GM21367 (cell line): ENCODE measurements at regions not wholly inside any gene's neighbourhood (a gene's known extent, or its start where the extent isn't known, plus 50 kb on each side); places are given as distances from the start of the nearest gene placed in this dataset.
A peak's percentile ranks its signal among the peaks of the same experiment; 100 is the strongest.
"Not testable (repeated sequence)": the region's sequence is repeated elsewhere in the genome, so short reads cannot be mapped to it uniquely, and the experiment has no call there.

Source experiments
- ATAC-seq: cut with Tn5 transposase; IDR thresholded peaks from one replicate; pipeline ENCODE4 v1.9.1; 2021; ENCODE audit not compliant: unreplicated experiment

DNA sequence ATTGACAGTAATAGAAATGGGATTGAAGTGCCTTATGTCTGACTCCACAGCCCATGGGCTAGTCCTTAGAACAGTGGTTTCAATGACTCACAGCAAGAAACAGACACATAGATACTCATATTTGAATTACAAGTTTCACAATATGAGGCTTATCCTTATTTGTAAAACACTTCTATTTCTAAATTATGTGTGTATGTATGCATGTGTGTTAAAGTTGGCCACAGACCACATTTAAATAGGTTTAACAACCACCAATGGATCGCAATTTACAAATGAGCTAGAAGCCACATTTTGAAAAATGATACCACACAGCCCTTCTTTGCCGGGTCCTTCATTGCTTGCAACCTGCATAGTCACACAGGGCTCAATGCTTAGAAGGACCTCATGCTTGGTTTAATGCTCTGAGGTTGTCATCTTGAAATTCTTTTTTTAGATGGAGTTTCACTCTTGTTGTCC, 157.8 kb upstream of the PREP start:
- ATAC-seq = peak; percentile 78

DNA sequence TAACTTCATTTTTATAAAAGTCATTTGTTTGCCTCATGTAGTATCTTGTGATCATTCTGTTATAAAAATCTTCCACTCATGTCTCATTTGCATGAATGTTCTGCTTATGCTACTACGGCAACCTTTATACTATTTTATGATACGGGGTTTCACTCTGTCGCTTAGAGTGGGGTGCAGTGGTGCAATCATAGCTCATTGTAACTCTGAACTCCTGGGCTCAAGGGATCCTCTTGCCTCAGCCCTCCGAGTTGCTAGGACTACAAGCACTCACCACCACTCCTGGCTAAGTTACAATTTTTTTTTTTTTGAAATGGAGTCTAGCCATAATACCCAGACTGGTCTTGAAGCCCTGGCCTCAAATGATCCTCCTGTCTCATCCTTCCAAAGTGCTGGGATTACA, 154.4 kb upstream of the PREP start:
- ATAC-seq = no peak

DNA sequence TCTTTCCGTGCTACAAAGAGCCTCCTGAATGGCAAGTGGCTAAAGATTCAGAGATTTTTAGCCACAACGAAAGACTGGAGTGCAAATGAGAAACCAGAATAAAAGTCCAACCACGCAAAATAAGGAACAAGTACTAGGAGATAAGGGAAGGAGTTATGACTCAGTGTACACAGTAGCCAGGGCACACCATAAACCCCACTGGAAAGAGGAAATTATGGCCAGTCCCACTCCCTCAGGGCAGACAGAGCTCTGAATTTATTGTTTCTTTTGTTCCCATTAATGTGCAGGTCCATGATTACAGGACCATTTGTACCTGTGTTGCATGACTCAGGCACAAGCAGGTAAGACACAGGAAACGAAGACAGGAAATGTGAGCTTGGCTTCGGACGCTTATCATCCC, 150.3 kb upstream of the PREP start:
- ATAC-seq = no peak

DNA sequence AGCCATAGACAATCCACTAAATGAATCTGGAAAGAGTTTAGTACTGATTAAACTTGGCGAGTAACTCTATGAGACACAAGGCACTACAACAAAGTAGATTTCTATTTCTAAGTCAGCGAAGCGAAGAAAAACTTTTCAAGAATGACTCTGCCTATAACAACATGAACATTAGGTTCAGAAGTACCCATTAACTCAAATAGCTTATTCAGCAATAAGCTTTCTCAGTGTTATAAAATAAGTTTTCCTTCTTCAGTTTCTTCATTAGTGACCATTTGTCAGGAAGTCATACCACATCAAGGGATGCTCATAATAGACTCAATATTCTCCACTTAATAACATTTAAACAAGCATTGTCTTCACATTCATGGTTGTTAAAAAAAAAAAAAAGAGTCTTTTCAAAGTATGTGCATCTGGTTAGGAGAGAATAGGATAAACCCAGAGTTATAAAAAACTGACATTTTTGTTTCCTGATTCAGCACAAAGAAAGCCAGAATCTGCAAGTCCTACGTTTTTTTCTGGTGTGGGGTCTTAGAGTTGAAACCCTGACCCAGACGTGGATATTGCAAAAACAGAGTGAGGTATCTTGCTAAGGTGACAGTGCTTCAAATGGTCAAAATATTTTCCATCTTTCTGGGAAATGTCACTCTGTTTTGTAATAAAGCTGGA, 148.2 kb upstream of the PREP start:
- no peak for ATAC-seq

DNA sequence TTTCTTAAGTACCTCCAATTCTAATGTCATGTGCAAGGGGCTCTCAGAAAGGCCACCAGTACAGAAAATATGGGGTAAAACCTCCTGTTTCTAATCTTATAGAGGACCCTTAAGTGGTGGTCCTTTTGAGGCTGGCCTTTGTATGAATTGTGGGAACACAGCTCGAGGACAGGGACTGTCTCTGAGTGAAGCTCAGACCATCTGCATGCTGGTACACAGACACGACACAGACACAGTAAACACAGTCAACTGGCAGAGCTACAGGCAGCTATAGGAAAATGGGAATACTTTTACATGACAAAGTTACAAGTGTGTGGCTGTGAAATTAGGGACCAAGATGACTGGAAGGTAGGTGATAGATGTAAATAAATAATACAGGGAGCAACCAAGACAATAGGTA, 143.9 kb upstream of the PREP start:
- ATAC-seq = no peak

DNA sequence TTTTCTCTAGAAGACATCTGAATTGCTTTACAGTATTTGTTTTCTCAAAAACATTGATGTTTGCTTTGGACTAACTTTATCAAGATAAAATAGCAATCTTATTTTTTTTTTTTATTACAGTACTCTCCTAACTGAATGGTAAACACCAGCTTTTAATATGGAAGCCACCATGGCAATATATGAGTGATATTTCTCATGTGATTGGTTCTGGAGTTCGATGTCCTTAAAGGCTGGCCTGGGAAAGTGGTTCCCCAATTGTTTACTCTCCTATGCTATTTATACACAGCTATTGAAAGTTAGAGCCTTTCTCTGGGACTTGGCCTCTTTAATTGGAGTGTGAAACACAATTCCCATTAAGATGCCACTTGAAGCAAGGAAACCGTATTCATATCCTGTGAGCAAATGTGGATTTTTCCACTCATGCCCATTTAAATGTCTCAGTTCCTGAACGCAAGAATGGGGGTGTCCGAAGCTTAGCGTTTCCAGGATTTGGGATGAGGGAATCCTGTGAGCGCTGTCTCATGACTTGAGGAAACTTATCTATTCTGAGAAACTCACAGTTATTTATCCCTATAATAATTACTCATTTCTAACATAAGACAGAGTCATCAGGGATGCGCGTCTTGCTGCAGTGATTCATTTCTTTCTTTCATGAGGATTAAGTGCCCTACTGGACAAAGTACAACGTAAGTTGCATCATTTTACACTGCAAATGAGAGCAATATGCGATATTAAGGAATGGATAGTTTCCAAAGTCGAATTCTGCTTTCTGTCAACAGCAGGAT, 143.3 kb upstream of the PREP start:
- no peak for ATAC-seq

DNA sequence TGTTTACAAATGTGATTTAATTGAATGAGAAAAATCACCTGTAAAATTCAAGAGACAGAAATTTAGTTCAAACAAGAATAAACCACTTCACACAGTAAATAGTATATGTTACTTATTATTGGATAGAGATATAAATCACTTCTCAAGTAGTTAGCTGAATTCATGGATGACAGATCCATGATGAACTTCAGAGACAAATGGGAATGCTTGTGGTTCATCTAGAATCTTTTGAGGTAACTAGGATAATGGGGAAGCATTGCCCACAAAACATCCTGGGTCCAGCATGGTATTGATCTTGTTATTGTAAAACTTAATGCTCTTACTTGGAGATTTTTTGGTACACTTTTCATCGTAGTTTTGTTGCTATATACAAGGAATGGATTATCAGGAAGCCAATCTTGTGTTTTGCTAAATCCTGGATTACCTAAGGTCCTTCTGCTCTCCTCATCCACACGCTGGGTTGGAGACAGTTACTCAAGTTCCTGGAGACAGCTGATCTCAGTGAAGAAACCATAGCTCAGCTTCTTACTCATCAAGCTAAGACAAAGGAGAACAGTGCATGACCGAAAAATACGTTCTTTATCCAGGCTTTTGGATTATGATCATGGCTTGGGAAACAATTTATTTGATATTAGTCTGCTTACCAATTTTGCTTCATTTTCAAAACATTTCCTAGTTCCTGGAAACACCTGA, 142.5 kb upstream of the PREP start:
- no peak for ATAC-seq

DNA sequence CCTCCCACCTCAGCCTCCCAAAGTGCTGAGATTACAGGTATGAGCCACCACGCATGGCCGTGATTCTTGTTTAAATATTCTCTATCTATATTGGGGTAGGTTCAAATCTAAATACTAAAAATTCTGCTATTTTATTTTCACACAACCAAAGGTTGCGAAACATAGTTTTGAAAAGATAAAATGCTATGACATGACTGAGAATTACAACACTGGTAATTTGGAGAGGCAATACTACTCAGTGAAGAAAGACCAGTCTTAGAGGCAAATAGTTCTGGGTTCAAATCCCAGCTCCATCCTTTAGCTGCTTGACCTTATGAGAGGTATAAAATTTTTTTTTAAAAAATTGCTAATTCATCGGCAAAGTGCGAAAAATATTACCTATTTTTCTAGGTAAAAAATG, 137.0 kb upstream of the PREP start:
- no peak for ATAC-seq

DNA sequence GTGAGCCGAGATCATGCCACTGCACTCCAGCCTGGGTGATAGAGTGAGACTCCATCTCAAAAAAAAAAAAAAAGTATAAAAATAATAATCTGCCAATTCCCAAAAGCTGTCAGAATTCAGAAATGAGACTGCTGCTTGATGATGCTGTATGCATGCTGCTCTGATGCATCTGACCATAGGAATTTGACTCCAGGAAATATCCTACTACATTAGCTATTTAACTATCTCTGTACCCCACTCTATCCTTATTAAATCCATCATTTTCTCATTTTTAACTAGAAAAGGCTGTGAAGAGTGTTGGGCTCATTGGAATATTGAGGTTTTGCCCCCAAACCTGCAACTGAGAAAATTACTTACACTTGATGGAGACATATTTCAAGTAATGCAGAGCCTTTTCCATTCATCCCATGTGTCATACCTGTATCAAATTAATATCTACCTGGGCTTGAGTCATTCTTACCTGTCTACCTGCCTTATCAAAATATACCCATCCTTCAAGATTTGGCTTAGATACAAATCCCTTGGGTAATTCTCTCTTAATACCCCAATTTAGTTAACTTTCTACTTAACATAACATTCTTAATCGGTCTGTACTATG, 135.2 kb upstream of the PREP start:
- ATAC-seq = no peak

DNA sequence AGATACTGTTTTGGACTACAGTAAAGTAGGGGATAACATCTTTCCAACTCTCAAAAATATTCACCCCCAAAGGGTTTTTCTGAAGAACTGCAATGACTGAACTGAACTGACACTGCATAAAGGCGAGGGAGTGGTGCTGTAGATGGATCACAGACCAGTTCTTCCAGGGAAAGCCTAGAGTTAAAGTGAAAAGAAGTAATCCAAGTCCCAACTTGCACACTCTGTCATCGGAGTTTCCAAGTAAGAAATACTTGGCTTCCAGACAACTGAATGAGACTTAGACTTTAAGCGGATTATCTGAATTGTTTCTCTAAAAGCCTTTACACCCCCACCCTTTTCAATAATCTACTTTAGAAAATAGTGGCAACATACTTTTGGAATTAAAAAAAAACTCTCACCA, 134.1 kb upstream of the PREP start:
- no peak for ATAC-seq

DNA sequence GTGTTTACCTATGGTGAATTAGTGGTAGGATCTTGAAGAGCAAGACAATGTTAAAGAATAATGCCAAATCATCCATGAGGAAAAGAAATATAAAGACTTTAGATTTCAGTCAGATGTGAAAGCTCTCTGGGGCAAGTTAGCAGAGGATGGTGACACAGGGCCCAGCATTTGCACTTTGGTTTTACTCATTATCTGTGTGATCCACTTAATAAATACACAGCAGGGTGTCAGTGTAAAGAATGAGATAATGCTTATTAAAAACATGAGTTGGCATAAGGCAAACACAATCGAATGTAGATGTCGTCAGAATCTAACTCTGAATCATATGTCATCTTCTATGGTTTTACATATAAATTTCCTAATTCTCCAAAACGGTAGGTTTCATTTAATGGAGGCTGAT, 130.4 kb upstream of the PREP start:
- no peak for ATAC-seq

DNA sequence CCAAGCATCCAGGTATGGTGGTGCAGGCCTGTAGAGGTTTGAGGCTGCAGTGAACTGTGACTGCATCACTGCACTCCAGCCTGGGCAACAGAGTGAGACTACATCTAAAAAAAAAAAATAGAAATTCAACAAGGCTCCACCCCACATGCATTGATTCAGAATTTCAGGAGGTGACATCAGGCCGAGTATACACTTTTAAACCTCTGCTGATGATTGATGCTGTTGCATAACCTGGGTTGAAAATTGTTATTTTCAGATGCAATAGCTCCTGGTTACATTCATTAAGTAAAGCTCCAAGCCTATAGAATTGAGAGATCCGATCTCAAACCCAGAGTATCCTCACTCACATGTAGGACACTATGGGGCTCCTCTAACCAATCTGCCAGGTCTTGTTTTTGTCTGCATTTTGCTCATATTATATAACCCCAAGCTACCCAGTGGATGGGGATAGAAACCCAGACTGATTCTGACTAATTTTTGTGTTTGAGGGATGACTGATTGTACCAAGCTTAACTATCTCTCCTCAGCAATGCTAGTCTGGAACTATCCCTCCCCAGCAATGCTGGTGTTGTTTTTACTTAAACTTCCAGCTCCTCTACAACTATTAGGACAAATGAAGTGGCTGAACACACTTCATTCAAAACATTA, 123.5 kb upstream of the PREP start:
- ATAC-seq = no peak

DNA sequence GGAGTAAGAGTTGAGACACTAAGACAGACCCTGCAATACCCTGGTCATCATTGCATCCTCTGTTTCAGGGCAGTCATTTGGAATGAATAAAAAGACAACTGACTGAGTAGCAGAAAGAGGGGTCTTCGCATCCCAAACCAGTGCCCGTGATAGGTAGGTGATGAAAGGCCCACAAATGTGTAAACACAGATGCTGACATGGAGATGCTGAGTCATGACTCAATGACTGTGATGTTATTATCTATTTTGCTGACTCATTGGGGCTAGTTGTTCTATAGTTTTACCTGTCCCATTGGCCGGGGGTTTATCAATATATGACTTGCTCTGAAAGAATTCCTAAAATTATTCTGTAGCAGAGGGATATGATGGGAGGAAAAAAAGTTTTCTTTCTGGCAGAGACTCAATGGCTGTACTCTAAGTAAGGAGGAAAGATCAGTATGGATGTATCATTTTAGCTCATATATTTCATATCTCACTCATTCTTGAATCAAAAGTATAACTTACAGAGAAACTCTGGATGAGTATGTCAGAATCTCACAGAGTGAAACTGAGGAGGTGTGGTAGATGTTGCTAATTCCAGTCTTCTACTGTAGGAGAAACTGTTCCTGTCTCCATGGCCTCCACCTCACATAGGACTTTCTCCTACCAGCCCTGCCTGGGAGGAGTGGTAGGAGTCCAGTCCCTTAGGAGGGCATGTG, 119.9 kb upstream of the PREP start:
- no peak for ATAC-seq

DNA sequence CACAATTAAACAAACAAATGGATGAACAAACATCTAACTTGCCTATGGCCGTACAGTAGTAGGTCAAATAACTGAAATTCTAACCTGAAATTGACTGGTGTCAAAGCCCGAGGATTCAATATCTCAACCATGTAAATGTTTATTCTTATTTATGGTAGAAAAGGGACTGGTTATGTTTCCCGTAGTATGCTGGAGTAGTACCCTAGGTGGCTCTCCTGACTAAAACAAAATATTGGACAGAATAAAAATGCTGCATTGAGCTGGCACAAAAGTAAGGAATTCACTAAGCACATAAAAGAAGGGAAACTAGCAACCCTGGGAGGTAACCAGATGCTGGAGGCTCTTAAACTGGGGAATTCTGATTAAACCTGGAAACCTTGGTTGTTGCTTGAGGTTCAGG, 117.1 kb upstream of the PREP start:
- no peak for ATAC-seq

DNA sequence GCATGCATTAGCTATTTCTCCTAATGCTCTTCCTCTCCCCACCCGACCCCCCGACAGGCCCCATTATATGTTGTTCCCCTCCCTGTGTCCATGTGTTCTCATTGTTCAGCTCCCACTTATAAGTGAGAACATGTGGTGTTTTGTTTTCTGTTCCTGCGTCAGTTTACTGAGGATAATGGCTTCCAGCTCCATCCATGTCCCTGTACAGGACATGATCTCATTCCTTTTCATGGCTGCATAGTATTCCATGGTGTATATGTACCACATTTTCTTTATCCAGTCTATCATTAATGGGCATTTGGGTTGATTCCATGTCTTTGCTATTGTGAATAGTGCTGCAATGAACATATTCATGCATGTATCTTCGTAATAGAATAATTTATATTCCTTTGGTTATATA, 116.1 kb upstream of the PREP start:
- not testable (repeated sequence) for ATAC-seq

DNA sequence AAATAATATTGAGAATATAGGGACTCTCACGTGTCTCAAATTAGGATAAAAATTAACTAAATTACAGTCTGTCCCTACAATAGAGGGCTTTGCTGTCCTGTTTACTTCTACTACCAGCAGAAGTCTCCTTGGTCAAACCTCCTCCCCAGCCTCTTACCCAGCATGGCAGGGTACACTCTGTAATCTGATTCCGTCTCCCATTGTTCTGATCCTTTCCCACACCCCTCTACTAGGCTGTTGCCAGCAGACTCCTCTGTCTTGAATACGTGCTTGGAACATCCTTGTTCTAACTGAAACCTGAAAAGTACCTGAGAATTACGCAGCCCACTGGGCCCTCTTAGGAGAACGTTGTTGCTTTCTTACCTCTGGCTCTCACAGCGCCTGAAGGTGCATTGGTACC, 112.2 kb upstream of the PREP start:
- no peak for ATAC-seq

DNA sequence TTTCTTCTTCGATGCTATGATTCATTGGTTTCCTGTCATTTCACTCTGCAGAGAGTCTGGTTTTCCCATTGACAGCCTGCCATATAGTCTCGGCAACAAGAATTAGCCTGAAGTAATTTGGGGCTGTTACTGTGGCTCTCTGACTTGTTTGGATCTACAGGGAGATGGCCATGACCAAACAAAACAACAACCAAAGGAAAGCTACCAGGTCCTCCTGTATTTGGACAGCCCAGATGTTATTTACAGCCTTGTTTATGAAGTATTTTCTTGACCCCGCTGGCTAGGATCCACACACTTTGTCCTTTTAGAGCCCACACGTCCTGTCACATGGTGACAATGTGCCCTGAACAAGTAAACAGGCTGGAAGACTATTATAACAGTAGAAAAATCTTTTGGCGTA, 111.4 kb upstream of the PREP start:
- ATAC-seq = no peak

DNA sequence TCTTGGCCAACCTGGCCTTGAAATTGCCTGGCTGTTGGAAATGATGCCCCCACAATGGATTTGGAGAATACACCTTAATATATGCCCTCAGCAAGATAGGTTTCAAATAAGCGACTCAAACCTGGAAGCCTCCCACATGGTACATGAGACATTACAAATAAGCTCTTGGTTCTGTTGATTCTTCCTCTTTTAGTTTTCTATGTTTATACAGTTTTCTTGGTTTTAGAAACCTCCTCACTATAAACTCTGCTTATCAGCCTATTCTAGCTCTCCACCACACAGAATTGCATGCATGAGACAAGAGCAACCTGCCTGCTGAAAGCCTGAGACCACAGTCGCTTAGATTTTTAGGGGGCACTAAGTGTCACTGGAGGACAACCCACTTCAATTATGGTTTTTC, 108.8 kb upstream of the PREP start:
- ATAC-seq = no peak

DNA sequence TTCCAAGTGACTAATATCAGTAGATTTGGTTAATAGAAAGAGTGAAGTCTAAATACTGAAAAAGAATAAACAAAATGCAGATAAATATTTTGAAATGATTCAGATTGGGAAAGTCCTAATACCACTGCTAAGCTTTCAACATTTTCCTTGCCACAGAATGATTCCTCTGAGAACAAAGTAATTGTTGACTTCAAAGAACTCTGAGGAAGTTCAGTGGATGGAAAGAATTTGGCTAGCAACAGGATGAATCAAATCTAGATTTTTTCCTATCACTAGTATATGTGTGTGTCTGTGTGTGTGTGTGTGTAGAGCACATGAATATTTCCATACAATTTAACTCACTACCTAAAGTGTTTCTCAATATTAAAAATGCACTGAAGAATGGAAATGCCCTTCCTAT, 107.9 kb upstream of the PREP start:
- no peak for ATAC-seq

DNA sequence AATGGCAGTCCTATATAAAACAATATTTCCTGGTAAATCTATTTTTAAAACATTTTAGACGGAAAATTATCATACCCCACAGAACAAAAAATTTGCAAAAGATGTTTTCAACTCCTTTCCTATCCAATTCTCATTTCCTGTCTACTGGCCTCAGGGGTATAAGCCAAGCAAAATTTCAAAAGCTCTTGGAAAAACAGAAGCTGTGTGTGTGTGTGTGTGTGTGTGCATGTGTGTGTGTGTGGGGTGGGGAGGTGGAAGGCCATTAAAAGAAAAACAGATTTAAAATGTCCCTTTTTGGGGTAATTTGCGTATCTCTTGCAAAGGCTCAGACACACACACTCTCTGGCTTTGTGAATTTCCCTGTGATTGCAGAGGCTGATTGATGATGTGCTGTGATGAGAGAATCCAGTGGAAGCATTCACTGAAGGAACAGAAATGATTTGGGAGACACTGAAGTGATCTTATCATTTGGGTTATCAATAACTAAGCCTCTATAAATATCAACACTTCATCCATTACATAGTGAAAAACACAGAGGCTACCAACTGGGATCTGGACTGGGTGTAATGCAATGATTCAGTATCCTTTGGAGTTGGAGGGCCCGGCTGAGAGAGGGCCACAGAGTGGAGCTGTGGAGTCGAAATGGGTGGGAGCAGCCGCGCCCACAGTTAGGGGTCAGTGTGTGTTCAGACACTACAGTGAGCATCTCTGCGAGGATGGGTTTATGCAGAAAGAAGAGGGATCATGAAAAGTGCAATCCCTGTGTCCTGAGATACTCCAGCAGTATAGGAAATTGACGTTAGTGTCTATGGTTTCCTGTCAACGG, 106.8 kb upstream of the PREP start:
- ATAC-seq = no peak
